ENCODE measurements at regions not wholly inside any gene's neighbourhood (a gene's known extent, or its start where the extent isn't known, plus 50 kb on each side); places are given as distances from the start of the nearest gene placed in this dataset.
"Not testable (repeated sequence)": the region's sequence is repeated elsewhere in the genome, so short reads cannot be mapped to it uniquely, and the experiment has no call there.

GRCh38 chr13:50468849-50469669 is 374.4 kb downstream of the DLEU7 start:
- 84% methylated on average over 13 of the region's 13 CpGs for WGBS (ENCODE audit: low lambda C conversion rate, missing lambda C conversion rate)
- H3K9me3 ChIP-seq (ENCODE audit: low read depth), result no peaks in the 10 kb centered on the region
- TF ChIP-seq EZH2 (IDR thresholded peaks at IDR 0.05; ENCODE audit: borderline replicate concordance) (no peak), EZH2phosphoT487 (IDR thresholded peaks at IDR 0.05; ENCODE audit: low read depth, severe bottlenecking, unreplicated experiment) (no peak), CTCF (IDR thresholded peaks at IDR 0.05; ENCODE audit: poor library complexity) (no peak)

GRCh38 chr13:50473050-50473449 is 370.4 kb downstream of the DLEU7 start:
- not testable (repeated sequence) for H3K4me3 ChIP-seq; H3K27ac ChIP-seq; H3K4me1 ChIP-seq (ENCODE audit: insufficient read depth); H3K9me2 ChIP-seq (replicated peaks; ENCODE audit: insufficient read depth); H3K4me2 ChIP-seq; H3K36me3 ChIP-seq (replicated peaks; ENCODE audit: insufficient read depth, low read depth); H3K27me3 ChIP-seq; H4K20me1 ChIP-seq (ENCODE audit: insufficient read depth, poor library complexity, severe bottlenecking); H3K9me3 ChIP-seq (ENCODE audit: low read depth); H2AFZ ChIP-seq; DNase-seq (ENCODE audit: low spot score); H3K79me2 ChIP-seq
- WGBS (ENCODE audit: low lambda C conversion rate, missing lambda C conversion rate), result 88% methylated on average over 2 of the region's 3 CpGs

More at GRCh38 chr13:50468849-50469669, 374.4 kb downstream of the DLEU7 start:
- no peaks in the 10 kb centered on the region for H4K20me1 ChIP-seq (ENCODE audit: insufficient read depth, poor library complexity, severe bottlenecking)
- H3K27ac ChIP-seq, result no peak overlapping the region
- no peaks in the 10 kb centered on the region for H3K36me3 ChIP-seq (replicated peaks; ENCODE audit: insufficient read depth, low read depth)
- H3K4me2 ChIP-seq, result no peak overlapping the region
- DNase-seq (ENCODE audit: low spot score), result no peak
- H3K27me3 ChIP-seq, result no peaks in the 10 kb centered on the region
- no peaks in the 10 kb centered on the region for H3K9me2 ChIP-seq (replicated peaks; ENCODE audit: insufficient read depth)
- no peak overlapping the region for H2AFZ ChIP-seq
- H3K79me2 ChIP-seq, result no peaks in the 10 kb centered on the region
- H3K4me3 ChIP-seq, result no peak overlapping the region
- no peaks in the 10 kb centered on the region for H3K4me1 ChIP-seq (ENCODE audit: insufficient read depth)

- no peak for DNase-seq (ENCODE audit: low spot score)
- no peaks in the 10 kb centered on the region for H3K27me3 ChIP-seq
- H3K36me3 ChIP-seq (replicated peaks; ENCODE audit: insufficient read depth, low read depth), result no peaks in the 10 kb centered on the region
- WGBS (ENCODE audit: low lambda C conversion rate, missing lambda C conversion rate), result 90% methylated on average over 2 of the region's 2 CpGs
- H4K20me1 ChIP-seq (ENCODE audit: insufficient read depth, poor library complexity, severe bottlenecking), result no peaks in the 10 kb centered on the region
- no peaks in the 10 kb centered on the region for H3K9me2 ChIP-seq (replicated peaks; ENCODE audit: insufficient read depth)
- H3K79me2 ChIP-seq, result no peaks in the 10 kb centered on the region
- H3K9me3 ChIP-seq (ENCODE audit: low read depth), result no peaks in the 10 kb centered on the region
- no peaks in the 10 kb centered on the region for H3K4me1 ChIP-seq (ENCODE audit: insufficient read depth)
- no peak overlapping the region for H3K4me2 ChIP-seq
- no peak for TF ChIP-seq CTCF (IDR thresholded peaks at IDR 0.05; ENCODE audit: poor library complexity)
- TF ChIP-seq EZH2 (IDR thresholded peaks at IDR 0.05; ENCODE audit: borderline replicate concordance), result no peak
- TF ChIP-seq EZH2phosphoT487 (IDR thresholded peaks at IDR 0.05; ENCODE audit: low read depth, severe bottlenecking, unreplicated experiment), result no peak
- H2AFZ ChIP-seq, result no peak overlapping the region
- no peak overlapping the region for H3K27ac ChIP-seq
- no peak overlapping the region for H3K4me3 ChIP-seq
Observed at GRCh38 chr13:50474088-50474662, 369.3 kb downstream of the DLEU7 start.

- WGBS (ENCODE audit: low lambda C conversion rate, missing lambda C conversion rate), result 88% methylated on average over 5 of the region's 5 CpGs
- no peak for TF ChIP-seq EZH2 (IDR thresholded peaks at IDR 0.05; ENCODE audit: borderline replicate concordance)
- no peak for TF ChIP-seq CTCF (IDR thresholded peaks at IDR 0.05; ENCODE audit: poor library complexity)
- TF ChIP-seq EZH2phosphoT487 (IDR thresholded peaks at IDR 0.05; ENCODE audit: low read depth, severe bottlenecking, unreplicated experiment), result no peak
Observed at GRCh38 chr13:50476577-50477285, 366.8 kb downstream of the DLEU7 start.

More at GRCh38 chr13:50476577-50477285, 366.8 kb downstream of the DLEU7 start:
- Histone ChIP-seq H3K27ac (no peak overlapping the region), H4K20me1 (ENCODE audit: insufficient read depth, poor library complexity, severe bottlenecking) (no peaks in the 10 kb centered on the region), H3K4me1 (ENCODE audit: insufficient read depth) (no peaks in the 10 kb centered on the region), H3K79me2 (no peaks in the 10 kb centered on the region), H3K4me3 (no peak overlapping the region), H3K9me2 (replicated peaks; ENCODE audit: insufficient read depth) (no peaks in the 10 kb centered on the region), H2AFZ (no peak overlapping the region), H3K36me3 (replicated peaks; ENCODE audit: insufficient read depth, low read depth) (no peaks in the 10 kb centered on the region), H3K27me3 (no peaks in the 10 kb centered on the region), H3K9me3 (ENCODE audit: low read depth) (no peaks in the 10 kb centered on the region), H3K4me2 (no peak overlapping the region)
- DNase-seq (ENCODE audit: low spot score), result no peak

Measured in hepatocyte (in vitro differentiated cells).